ENCODE measurements at regions not wholly inside any gene's neighbourhood (a gene's known extent, or its start where the extent isn't known, plus 50 kb on each side); places are given as distances from the start of the nearest gene placed in this dataset.
"Not testable (repeated sequence)": the region's sequence is repeated elsewhere in the genome, so short reads cannot be mapped to it uniquely, and the experiment has no call there.

- Mint-ChIP-seq H3K9me3 (no peaks in the 10 kb centered on the region), H3K36me3 (ENCODE audit: low read depth) (no peaks in the 10 kb centered on the region), H3K4me3 (no peak overlapping the region), H3K27ac (no peak overlapping the region), H3K27me3 (no peaks in the 10 kb centered on the region), H3K4me1 (no peaks in the 10 kb centered on the region)
- ChIA-PET POLR2A (no interaction called here), CTCF (no interaction called here)
- DNase-seq = no peak
These were observed 260.6 kb downstream of the GOLGA6L6 start for GRCh38 chr15:20280933-20281463.

DNA sequence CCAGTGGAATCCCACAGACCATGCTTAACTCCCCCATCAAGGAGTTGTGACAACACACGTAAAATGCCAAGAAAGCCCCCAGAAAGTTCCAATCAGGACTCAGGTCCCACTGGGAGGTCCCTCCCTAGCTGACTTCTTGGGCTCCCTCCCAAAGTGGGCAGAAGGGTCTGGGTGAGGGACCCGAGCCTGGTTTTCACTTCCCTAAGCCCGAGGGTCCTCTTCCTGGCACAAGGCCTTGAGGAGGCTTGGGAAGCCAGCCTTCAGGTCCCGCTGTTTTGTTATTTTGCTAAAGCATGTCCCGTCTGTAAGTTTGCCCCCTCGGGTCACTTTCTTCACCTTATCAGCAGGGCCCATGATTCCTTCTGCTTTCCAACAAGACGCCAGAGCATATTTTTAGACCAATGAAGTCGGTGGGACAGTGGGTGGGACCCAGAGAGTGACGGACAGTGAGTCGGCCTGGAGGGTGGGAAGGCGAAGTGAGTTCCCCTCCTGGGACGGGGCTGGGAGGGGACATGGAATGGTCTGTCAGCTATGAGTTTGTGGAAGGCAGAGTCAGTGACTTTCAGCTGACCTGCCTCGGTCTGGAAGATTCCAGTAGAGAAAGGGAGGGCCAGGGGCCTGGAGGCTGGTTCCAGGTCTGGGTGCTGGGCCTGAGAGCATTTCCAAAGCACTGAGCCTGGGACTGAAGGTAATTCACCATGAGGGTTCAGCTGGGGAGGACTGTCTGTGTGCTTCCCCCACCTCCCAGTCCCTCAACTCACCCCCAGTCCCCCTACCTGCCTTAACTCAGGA lies 261.3 kb downstream of the GOLGA6L6 start:
- POLR2A ChIA-PET; H3K4me3 Mint-ChIP-seq; H3K4me1 Mint-ChIP-seq; DNase-seq; H3K27me3 Mint-ChIP-seq; H3K9me3 Mint-ChIP-seq; H3K36me3 Mint-ChIP-seq (ENCODE audit: low read depth); CTCF ChIA-PET; H3K27ac Mint-ChIP-seq: not testable (repeated sequence)

DNA sequence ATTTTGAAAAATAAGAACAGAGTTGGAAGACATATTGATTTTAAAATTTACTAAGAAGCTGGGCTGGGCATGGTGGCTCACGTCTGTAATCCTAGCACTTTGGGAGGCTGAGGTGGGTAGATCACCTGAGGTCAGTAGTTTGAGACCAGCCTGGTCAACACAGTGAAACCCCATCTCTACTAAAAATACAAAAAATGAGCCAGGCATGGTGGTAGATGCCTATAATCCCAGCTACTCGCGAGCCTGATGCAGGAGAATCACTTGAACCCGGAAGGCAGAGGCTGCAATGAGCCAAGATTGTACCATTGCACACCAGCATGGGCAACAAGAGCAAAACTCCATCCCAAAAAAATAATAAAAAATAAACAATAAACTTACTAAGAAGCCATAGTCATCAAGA lies 262.5 kb downstream of the GOLGA6L6 start:
- DNase-seq; H3K27me3 Mint-ChIP-seq; H3K27ac Mint-ChIP-seq; H3K36me3 Mint-ChIP-seq (ENCODE audit: low read depth); CTCF ChIA-PET; H3K4me1 Mint-ChIP-seq; POLR2A ChIA-PET; H3K4me3 Mint-ChIP-seq; H3K9me3 Mint-ChIP-seq: not testable (repeated sequence)

- H3K36me3 Mint-ChIP-seq (ENCODE audit: low read depth); H3K9me3 Mint-ChIP-seq; H3K27ac Mint-ChIP-seq; H3K4me1 Mint-ChIP-seq; H3K4me3 Mint-ChIP-seq; CTCF ChIA-PET; H3K27me3 Mint-ChIP-seq; DNase-seq; POLR2A ChIA-PET: not testable (repeated sequence)
These were observed 263.2 kb downstream of the GOLGA6L6 start for GRCh38 chr15:20278376-20278775.

DNA sequence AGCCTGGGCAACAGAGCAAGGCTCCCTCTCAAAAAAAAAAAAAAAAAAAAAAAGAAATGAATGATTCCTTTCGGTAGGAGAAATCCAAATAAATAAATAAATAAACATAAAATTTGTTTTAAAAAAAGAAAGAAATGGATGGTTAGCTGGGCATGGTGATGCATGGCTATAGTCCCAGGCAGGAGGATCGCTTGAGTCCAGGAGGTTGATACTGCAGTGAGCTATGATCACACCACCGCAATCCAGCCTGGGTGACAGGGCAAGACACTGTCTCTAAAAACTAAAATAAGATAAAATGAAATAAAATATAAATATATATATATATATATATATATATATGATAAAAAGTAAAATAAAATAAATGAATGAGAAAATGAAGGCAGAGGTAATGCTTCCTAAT lies 264.1 kb downstream of the GOLGA6L6 start:
- H3K4me3 Mint-ChIP-seq; H3K36me3 Mint-ChIP-seq (ENCODE audit: low read depth); POLR2A ChIA-PET; H3K4me1 Mint-ChIP-seq; CTCF ChIA-PET; H3K27ac Mint-ChIP-seq; DNase-seq; H3K27me3 Mint-ChIP-seq; H3K9me3 Mint-ChIP-seq: not testable (repeated sequence)

DNA sequence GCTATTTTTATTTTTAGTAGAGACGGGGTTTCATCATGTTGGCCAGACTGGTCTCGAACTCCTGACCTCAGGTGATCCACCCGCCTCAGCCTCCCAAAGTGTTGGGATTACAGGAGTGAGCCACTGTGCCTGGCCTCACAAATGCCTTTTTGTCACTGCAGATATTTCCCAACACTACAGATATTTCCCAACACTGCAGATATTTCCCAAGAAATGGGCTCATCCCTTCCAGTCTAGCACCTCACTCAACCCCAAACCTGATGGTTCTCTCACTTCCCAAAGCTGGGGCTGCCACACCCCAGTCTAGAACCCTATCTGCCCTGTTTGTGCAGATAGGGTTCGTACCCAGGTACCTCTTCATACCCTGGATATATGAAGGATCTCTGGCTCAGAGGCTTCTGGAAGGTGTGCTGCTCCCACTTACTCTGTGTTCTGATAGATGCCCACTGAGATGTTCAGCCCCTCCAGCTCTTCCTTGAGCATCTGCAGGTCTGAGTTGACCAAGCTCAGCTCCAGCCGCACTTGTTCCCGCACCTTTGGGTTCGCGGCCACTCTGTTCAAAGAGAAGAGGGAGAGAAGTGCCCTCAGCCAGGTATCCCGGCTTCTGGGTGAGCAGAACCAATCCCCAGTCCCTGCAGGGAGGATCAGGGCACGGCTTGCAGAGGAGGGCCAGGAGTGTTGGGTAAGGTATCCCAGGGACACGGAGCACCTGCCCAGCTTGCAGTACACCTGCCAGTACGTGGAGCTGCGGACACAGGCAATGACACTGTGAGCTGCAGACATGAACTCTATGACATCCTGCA lies 265.1 kb downstream of the GOLGA6L6 start:
- H3K4me3 Mint-ChIP-seq; CTCF ChIA-PET; DNase-seq; H3K27me3 Mint-ChIP-seq; POLR2A ChIA-PET; H3K27ac Mint-ChIP-seq; H3K9me3 Mint-ChIP-seq; H3K4me1 Mint-ChIP-seq; H3K36me3 Mint-ChIP-seq (ENCODE audit: low read depth): not testable (repeated sequence)

GRCh38 chr15:20275373-20275967 lies 266.1 kb downstream of the GOLGA6L6 start:
- DNase-seq; CTCF ChIA-PET; H3K27ac Mint-ChIP-seq; H3K36me3 Mint-ChIP-seq (ENCODE audit: low read depth); H3K4me3 Mint-ChIP-seq; H3K27me3 Mint-ChIP-seq; POLR2A ChIA-PET; H3K4me1 Mint-ChIP-seq; H3K9me3 Mint-ChIP-seq: not testable (repeated sequence)

DNA sequence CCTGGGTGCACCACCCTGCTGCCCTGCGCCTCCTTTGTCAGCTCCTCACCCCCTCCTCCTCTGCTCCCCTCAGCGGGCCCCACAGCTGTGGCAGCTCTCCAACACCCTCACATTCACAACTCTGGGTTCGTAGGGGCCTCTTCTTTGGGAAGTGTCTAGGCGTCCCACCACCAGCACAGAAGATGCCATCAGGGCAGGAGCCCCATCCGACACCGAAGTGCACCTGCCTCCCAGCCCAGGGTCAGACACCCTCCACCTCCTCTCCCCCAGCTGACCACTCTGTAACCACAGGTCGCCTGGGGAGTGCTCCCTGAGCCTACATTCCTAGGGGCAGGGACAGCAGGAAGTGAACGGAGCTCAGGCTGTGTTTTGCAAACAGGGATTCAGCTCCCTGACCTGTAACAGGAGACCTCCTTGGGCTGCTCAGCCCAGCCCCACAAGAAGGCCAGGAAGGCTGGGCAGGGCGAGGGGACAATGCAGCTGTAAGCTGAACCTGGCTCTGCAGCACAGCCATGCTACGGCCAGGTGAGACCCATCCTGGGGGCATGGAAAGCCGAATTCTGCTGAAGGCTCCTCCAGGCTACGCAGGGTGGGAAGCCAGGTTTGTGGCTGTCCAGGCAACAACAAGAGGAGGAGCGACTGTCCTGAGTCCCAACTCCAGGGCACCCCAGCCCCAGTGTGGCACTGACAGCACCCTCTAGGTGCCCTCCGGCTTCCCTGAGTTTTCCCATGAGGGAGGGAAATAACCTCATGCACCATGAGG lies 269.0 kb downstream of the GOLGA6L6 start:
- CTCF ChIA-PET = no interaction called here
- DNase-seq = no peak
- Mint-ChIP-seq H3K9me3 (no peaks in the 10 kb centered on the region), H3K36me3 (ENCODE audit: low read depth) (no peaks in the 10 kb centered on the region), H3K4me1 (no peaks in the 10 kb centered on the region), H3K4me3 (no peak overlapping the region), H3K27ac (no peak overlapping the region), H3K27me3 (no peaks in the 10 kb centered on the region)
- POLR2A ChIA-PET = no interaction called here

DNA sequence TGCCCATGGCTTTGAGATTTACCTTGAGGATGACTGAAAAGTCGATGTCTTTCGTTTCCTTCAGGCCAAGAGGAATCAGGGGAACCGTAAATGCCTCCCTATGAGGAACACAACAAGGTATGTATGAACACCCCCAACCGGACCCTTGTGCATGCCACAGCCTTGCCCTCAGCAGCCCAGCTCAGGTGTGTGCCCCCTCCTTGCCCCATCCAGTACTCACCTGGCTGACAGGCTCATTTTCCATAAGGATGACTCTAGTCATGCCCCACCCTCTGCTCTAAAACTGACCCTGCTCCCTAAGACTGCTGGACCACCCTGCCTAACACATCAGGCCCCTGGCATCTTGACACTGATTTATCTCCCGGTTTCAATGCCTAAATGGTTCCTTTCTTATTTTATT lies 270.0 kb downstream of the GOLGA6L6 start:
- CTCF ChIA-PET = no interaction called here
- POLR2A ChIA-PET = no interaction called here
- Mint-ChIP-seq H3K9me3 (no peaks in the 10 kb centered on the region), H3K27ac (no peak overlapping the region), H3K4me1 (no peaks in the 10 kb centered on the region), H3K4me3 (no peak overlapping the region), H3K27me3 (no peaks in the 10 kb centered on the region), H3K36me3 (ENCODE audit: low read depth) (no peaks in the 10 kb centered on the region)
- no peak for DNase-seq

DNA sequence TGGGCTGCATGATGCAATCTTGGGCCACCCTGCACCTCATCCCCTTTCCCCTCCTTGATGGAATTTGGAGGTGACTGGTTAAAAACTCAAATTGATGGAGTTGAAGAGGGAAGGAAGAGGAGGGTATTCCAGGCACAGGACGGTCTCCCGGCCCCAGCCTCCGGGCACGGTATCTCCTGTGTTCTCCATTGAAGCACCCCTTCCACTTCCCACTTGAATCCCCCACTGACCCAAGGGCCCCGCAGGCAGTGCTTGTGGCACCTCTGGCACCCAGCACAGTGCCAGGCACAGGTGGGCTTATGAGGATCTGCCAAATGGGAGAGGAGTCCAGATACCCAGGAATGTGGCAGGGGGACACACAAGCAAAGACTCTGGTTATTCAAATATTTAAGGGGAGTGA lies 271.6 kb downstream of the GOLGA6L6 start:
- H3K9me3 Mint-ChIP-seq; H3K36me3 Mint-ChIP-seq (ENCODE audit: low read depth); POLR2A ChIA-PET; H3K4me1 Mint-ChIP-seq; DNase-seq; CTCF ChIA-PET; H3K27me3 Mint-ChIP-seq; H3K4me3 Mint-ChIP-seq; H3K27ac Mint-ChIP-seq: not testable (repeated sequence)

DNA sequence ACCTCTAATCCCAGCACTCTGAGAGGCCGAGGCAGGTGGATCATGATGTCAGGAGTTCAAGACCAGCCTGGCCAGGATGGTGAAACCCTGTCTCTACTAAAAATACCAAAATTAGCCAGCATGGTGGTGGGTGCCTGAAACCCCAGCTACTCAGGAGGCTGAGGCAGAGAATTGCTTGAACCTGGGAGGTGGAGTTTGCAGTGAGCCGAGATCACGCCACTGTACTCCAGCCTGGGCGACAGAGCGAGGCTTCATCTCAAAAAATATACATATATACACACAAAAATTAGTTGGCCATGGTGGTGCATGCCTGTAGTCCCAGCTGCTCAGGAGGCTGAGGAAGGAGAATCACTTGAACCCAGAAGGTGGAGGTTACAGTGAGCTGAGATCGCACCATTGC lies 273.6 kb downstream of the GOLGA6L6 start:
- DNase-seq; H3K27ac Mint-ChIP-seq; H3K27me3 Mint-ChIP-seq; CTCF ChIA-PET; H3K36me3 Mint-ChIP-seq (ENCODE audit: low read depth); H3K9me3 Mint-ChIP-seq; POLR2A ChIA-PET; H3K4me3 Mint-ChIP-seq; H3K4me1 Mint-ChIP-seq: not testable (repeated sequence)

DNA sequence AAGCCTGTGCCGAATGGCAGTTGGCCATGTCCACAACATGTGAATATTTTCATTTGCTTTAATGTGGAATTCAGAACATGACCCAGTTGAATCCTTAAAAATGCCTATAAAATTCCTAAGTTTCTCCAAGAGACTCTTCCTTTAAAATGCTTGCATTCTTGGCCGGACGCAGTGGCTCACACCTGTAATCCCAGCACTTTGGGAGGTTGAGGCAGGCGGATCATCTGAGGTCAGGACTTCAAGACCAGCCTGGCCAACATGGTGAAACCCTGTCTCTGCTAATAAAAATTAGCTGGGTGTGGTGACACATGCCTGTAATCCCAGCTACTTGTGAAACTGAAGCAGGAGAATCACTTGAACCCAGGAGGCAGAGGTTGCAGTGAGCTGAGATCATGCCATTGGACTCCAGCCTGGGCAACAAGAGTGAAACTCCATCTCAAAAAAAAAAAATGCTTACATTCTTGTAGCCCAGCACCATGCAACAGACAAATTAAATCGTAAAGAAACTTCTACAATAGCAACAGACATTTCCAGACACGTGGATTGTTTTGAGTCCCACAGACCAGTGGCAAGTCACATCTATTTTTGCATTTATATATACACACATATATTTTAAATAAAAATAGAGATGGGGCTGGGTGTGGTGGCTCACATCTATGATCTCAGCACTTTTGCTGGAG lies 274.4 kb downstream of the GOLGA6L6 start:
- DNase-seq; H3K4me1 Mint-ChIP-seq; POLR2A ChIA-PET; H3K27me3 Mint-ChIP-seq; H3K4me3 Mint-ChIP-seq; H3K27ac Mint-ChIP-seq; H3K36me3 Mint-ChIP-seq (ENCODE audit: low read depth); H3K9me3 Mint-ChIP-seq; CTCF ChIA-PET: not testable (repeated sequence)

DNA sequence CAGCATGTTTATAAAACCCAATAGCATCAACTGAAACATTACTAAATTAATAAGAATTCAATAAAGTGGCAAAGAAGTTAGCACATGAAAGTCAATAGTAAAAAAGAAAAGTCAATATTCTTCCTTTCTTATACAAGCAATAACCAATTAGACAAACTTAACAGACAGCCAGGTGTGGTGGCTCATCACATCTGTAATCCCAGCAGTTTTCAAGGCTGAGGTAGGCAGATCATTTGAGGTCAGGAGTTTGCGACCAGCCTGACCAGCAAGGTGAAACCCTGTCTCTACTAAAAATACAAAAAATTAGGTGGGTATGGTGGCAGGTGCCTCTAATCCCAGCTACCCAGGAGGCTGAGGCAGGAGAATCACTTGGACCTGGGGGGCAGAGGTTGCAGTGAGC lies 275.9 kb downstream of the GOLGA6L6 start:
- CTCF ChIA-PET; H3K9me3 Mint-ChIP-seq; H3K4me3 Mint-ChIP-seq; H3K4me1 Mint-ChIP-seq; H3K27me3 Mint-ChIP-seq; POLR2A ChIA-PET; H3K36me3 Mint-ChIP-seq (ENCODE audit: low read depth); DNase-seq; H3K27ac Mint-ChIP-seq: not testable (repeated sequence)

Measured in activated CD4-positive, alpha-beta T cell treated with anti-CD3 and anti-CD28 coated beads, Interleukin-2, amount 10 ng/mL, durations not matched to agents 7 days and 5 days (primary cell).